ENCODE measurements at regions not wholly inside any gene's neighbourhood (a gene's known extent, or its start where the extent isn't known, plus 50 kb on each side); places are given as distances from the start of the nearest gene placed in this dataset.

DNA sequence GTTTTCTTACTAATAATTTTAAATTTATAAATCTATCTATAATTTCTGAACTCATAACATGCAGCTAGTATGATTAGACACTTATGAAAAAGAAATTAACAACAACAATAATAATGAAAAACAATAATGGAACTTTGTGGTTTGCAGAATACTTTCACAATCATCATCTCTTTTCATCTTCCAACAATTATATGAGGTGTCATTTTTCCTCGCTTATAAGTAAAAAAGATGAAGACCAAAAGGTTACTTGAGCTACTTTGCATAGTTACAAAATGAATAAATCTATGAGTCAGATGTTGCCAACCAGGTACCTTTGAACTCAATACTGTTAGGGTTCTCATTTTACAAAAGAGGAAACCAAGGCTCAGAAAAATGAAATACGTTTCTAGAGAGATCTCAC, 98.5 kb upstream of the ELOVL6 start:
- H3K4me1 ChIP-seq, result no peaks in the 10 kb centered on the region
- no peaks in the 10 kb centered on the region for H3K36me3 ChIP-seq
- DNase-seq (no peak), ATAC-seq (no peak)
- H3K4me3 ChIP-seq, result no peak overlapping the region
- no peaks in the 10 kb centered on the region for H3K9me3 ChIP-seq
- H3K27ac ChIP-seq, result no peak overlapping the region
- H3K27me3 ChIP-seq, result no peaks in the 10 kb centered on the region
- TF ChIP-seq, protein P1, sequence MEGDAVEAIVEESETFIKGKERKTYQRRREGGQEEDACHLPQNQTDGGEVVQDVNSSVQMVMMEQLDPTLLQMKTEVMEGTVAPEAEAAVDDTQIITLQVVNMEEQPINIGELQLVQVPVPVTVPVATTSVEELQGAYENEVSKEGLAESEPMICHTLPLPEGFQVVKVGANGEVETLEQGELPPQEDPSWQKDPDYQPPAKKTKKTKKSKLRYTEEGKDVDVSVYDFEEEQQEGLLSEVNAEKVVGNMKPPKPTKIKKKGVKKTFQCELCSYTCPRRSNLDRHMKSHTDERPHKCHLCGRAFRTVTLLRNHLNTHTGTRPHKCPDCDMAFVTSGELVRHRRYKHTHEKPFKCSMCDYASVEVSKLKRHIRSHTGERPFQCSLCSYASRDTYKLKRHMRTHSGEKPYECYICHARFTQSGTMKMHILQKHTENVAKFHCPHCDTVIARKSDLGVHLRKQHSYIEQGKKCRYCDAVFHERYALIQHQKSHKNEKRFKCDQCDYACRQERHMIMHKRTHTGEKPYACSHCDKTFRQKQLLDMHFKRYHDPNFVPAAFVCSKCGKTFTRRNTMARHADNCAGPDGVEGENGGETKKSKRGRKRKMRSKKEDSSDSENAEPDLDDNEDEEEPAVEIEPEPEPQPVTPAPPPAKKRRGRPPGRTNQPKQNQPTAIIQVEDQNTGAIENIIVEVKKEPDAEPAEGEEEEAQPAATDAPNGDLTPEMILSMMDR (IDR thresholded peaks at IDR 0.05), result no peak
- intact Hi-C loops (cut with DNase I), result no loop called here

DNA sequence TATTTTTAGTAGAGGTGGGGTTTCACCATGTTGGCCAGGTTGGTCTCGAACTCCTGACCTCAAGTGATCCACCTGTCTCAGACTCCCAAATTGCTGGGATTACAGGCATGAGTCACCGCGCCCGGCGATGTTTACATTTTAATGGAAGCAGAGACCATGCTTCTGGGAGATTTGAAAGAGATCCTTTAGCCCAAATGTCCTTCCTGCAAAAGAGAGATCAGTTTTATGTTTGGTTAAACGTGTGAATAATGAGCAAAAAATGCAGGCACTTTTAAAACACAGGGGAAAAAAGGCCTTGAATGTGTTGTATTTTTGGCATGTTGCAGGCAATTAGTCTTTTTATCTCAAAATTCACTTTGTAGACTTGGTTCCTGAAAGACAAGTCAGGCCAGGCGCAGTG, 95.8 kb upstream of the ELOVL6 start:
- no peak overlapping the region for H3K27ac ChIP-seq
- TF ChIP-seq, protein P1 (IDR thresholded peaks at IDR 0.05), result no peak
- DNase-seq (no peak), ATAC-seq (no peak)
- intact Hi-C loops (cut with DNase I), result no loop called here
- no peak overlapping the region for H3K4me3 ChIP-seq
- H3K4me1 ChIP-seq, result no peaks in the 10 kb centered on the region
- H3K36me3 ChIP-seq, result no peaks in the 10 kb centered on the region
- no peaks in the 10 kb centered on the region for H3K27me3 ChIP-seq
- no peaks in the 10 kb centered on the region for H3K9me3 ChIP-seq

- H3K4me3 ChIP-seq, result no peak overlapping the region
- H3K4me1 ChIP-seq, result no peaks in the 10 kb centered on the region
- TF ChIP-seq, protein P1 (IDR thresholded peaks at IDR 0.05), result no peak
- DNase-seq (no peak), ATAC-seq (no peak)
- no peak overlapping the region for H3K27ac ChIP-seq
- no peaks in the 10 kb centered on the region for H3K9me3 ChIP-seq
- H3K36me3 ChIP-seq, result no peaks in the 10 kb centered on the region
- no peaks in the 10 kb centered on the region for H3K27me3 ChIP-seq
- intact Hi-C loops (cut with DNase I), result no loop called here
These were observed 94.8 kb upstream of the ELOVL6 start for GRCh38 chr4:110292994-110293744.

- no peaks in the 10 kb centered on the region for H3K27me3 ChIP-seq
- H3K36me3 ChIP-seq, result no peaks in the 10 kb centered on the region
- no peak for ATAC-seq
These were observed 92.1 kb upstream of the ELOVL6 start for GRCh38 chr4:110290511-110290910.

DNA sequence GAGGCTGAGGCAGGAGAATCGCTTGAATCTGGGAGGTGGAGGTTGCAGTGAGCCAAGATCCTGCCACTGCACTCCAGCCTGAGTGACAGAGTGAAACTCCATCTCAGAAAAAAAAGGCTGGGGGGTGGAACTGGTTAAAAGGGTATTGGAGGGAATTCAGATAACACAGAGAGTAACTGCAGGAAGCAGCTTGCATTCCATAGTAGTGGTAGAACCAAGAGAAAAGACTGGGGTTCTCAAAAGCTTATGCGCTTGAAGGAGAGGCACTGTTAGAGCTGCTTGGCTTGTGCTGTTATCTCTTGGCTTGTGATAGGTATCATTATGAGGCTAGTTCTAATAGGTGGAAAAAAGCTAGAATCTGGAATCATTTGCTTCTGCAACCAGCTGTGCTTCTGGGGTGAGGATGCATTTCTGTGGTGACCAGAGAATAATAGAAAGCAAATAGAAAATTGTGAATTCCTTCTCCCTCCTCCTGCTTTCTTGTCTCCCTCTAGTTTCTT, 91.2 kb upstream of the ELOVL6 start:
- Histone ChIP-seq H3K4me3 (no peak overlapping the region), H3K27ac (no peak overlapping the region), H3K9me3 (no peaks in the 10 kb centered on the region), H3K4me1 (no peaks in the 10 kb centered on the region), H3K36me3 (no peaks in the 10 kb centered on the region), H3K27me3 (no peaks in the 10 kb centered on the region)
- DNase-seq (no peak), ATAC-seq (no peak)
- intact Hi-C loops (cut with DNase I), result no loop called here
- TF ChIP-seq, protein P1 (IDR thresholded peaks at IDR 0.05), result no peak

More at GRCh38 chr4:110290511-110290910, 92.1 kb upstream of the ELOVL6 start:
- Histone ChIP-seq H3K27ac (no peak overlapping the region), H3K9me3 (no peaks in the 10 kb centered on the region), H3K4me3 (no peak overlapping the region), H3K4me1 (no peaks in the 10 kb centered on the region)
- DNase-seq, result no peak
- intact Hi-C loops (cut with DNase I), result no loop called here
- TF ChIP-seq, protein P1 (IDR thresholded peaks at IDR 0.05), result no peak
